ENCODE measurements at regions not wholly inside any gene's neighbourhood (a gene's known extent, or its start where the extent isn't known, plus 50 kb on each side); places are given as distances from the start of the nearest gene placed in this dataset.

- TF ChIP-seq, protein P1, sequence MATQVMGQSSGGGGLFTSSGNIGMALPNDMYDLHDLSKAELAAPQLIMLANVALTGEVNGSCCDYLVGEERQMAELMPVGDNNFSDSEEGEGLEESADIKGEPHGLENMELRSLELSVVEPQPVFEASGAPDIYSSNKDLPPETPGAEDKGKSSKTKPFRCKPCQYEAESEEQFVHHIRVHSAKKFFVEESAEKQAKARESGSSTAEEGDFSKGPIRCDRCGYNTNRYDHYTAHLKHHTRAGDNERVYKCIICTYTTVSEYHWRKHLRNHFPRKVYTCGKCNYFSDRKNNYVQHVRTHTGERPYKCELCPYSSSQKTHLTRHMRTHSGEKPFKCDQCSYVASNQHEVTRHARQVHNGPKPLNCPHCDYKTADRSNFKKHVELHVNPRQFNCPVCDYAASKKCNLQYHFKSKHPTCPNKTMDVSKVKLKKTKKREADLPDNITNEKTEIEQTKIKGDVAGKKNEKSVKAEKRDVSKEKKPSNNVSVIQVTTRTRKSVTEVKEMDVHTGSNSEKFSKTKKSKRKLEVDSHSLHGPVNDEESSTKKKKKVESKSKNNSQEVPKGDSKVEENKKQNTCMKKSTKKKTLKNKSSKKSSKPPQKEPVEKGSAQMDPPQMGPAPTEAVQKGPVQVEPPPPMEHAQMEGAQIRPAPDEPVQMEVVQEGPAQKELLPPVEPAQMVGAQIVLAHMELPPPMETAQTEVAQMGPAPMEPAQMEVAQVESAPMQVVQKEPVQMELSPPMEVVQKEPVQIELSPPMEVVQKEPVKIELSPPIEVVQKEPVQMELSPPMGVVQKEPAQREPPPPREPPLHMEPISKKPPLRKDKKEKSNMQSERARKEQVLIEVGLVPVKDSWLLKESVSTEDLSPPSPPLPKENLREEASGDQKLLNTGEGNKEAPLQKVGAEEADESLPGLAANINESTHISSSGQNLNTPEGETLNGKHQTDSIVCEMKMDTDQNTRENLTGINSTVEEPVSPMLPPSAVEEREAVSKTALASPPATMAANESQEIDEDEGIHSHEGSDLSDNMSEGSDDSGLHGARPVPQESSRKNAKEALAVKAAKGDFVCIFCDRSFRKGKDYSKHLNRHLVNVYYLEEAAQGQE (IDR thresholded peaks at IDR 0.05; ENCODE audit: unreplicated experiment): no peak
- no peak for TF ChIP-seq JUNB (IDR thresholded peaks at IDR 0.05; ENCODE audit: unreplicated experiment)
Observed at GRCh38 chr7:94174375-94174774, 170.2 kb upstream of the BET1 start (continued).

- Histone ChIP-seq H3K4me3 (no peak overlapping the region), H3K36me3 (ENCODE audit: insufficient read depth) (no peaks in the 10 kb centered on the region), H3K27ac (ENCODE audit: low read depth) (no peak overlapping the region), H3K4me1 (ENCODE audit: insufficient read depth) (no peaks in the 10 kb centered on the region), H3K9me2 (ENCODE audit: insufficient read depth) (no peaks in the 10 kb centered on the region), H3K4me2 (no peak overlapping the region), H4K20me1 (replicated peaks; ENCODE audit: insufficient read depth) (no peaks in the 10 kb centered on the region), H2AFZ (no peak overlapping the region), H3K27me3 (ENCODE audit: insufficient read depth) (no peaks in the 10 kb centered on the region), H3F3A (replicated peaks; ENCODE audit: low read depth) (no peaks in the 10 kb centered on the region), H3K79me2 (replicated peaks; ENCODE audit: insufficient read depth) (no peaks in the 10 kb centered on the region)
- H3K9me3 Mint-ChIP-seq: no peaks in the 10 kb centered on the region
- H3K27ac Mint-ChIP-seq: no peak overlapping the region
- no peaks in the 10 kb centered on the region for H3K4me1 Mint-ChIP-seq
- no peak for ATAC-seq
- no peaks in the 10 kb centered on the region for H3K36me3 Mint-ChIP-seq (ENCODE audit: low read depth)
- no peak overlapping the region for H3K4me3 Mint-ChIP-seq
- DNase-seq (ENCODE audit: low spot score): no peak
- H3K27me3 Mint-ChIP-seq (ENCODE audit: insufficient read depth, low read depth, poor library complexity): no peaks in the 10 kb centered on the region
- no peak for TF ChIP-seq ETS1 (IDR thresholded peaks at IDR 0.05)
- no peak for TF ChIP-seq STAT1 (IDR thresholded peaks at IDR 0.05; ENCODE audit: unreplicated experiment)
- no peak for TF ChIP-seq POLR2AphosphoS5 (IDR thresholded peaks at IDR 0.05; ENCODE audit: low read depth)
- TF ChIP-seq, protein P1 (IDR thresholded peaks at IDR 0.05; ENCODE audit: unreplicated experiment): no peak
- no peak for TF ChIP-seq EZH2phosphoT487 (IDR thresholded peaks at IDR 0.05; ENCODE audit: unreplicated experiment)
- TF ChIP-seq JUNB (IDR thresholded peaks at IDR 0.05; ENCODE audit: unreplicated experiment): no peak
- TF ChIP-seq NANOG (IDR thresholded peaks at IDR 0.05; ENCODE audit: borderline replicate concordance): no peak
- TF ChIP-seq ZNF331 (CRISPR knock-in tag; IDR thresholded peaks at IDR 0.05; ENCODE audit: low read depth): no peak
- TF ChIP-seq EZH2 (IDR thresholded peaks at IDR 0.05; ENCODE audit: low read depth, unreplicated experiment): no peak
- no peak for TF ChIP-seq ZNF114 (CRISPR knock-in tag; IDR thresholded peaks at IDR 0.05)
- TF ChIP-seq, protein P2, sequence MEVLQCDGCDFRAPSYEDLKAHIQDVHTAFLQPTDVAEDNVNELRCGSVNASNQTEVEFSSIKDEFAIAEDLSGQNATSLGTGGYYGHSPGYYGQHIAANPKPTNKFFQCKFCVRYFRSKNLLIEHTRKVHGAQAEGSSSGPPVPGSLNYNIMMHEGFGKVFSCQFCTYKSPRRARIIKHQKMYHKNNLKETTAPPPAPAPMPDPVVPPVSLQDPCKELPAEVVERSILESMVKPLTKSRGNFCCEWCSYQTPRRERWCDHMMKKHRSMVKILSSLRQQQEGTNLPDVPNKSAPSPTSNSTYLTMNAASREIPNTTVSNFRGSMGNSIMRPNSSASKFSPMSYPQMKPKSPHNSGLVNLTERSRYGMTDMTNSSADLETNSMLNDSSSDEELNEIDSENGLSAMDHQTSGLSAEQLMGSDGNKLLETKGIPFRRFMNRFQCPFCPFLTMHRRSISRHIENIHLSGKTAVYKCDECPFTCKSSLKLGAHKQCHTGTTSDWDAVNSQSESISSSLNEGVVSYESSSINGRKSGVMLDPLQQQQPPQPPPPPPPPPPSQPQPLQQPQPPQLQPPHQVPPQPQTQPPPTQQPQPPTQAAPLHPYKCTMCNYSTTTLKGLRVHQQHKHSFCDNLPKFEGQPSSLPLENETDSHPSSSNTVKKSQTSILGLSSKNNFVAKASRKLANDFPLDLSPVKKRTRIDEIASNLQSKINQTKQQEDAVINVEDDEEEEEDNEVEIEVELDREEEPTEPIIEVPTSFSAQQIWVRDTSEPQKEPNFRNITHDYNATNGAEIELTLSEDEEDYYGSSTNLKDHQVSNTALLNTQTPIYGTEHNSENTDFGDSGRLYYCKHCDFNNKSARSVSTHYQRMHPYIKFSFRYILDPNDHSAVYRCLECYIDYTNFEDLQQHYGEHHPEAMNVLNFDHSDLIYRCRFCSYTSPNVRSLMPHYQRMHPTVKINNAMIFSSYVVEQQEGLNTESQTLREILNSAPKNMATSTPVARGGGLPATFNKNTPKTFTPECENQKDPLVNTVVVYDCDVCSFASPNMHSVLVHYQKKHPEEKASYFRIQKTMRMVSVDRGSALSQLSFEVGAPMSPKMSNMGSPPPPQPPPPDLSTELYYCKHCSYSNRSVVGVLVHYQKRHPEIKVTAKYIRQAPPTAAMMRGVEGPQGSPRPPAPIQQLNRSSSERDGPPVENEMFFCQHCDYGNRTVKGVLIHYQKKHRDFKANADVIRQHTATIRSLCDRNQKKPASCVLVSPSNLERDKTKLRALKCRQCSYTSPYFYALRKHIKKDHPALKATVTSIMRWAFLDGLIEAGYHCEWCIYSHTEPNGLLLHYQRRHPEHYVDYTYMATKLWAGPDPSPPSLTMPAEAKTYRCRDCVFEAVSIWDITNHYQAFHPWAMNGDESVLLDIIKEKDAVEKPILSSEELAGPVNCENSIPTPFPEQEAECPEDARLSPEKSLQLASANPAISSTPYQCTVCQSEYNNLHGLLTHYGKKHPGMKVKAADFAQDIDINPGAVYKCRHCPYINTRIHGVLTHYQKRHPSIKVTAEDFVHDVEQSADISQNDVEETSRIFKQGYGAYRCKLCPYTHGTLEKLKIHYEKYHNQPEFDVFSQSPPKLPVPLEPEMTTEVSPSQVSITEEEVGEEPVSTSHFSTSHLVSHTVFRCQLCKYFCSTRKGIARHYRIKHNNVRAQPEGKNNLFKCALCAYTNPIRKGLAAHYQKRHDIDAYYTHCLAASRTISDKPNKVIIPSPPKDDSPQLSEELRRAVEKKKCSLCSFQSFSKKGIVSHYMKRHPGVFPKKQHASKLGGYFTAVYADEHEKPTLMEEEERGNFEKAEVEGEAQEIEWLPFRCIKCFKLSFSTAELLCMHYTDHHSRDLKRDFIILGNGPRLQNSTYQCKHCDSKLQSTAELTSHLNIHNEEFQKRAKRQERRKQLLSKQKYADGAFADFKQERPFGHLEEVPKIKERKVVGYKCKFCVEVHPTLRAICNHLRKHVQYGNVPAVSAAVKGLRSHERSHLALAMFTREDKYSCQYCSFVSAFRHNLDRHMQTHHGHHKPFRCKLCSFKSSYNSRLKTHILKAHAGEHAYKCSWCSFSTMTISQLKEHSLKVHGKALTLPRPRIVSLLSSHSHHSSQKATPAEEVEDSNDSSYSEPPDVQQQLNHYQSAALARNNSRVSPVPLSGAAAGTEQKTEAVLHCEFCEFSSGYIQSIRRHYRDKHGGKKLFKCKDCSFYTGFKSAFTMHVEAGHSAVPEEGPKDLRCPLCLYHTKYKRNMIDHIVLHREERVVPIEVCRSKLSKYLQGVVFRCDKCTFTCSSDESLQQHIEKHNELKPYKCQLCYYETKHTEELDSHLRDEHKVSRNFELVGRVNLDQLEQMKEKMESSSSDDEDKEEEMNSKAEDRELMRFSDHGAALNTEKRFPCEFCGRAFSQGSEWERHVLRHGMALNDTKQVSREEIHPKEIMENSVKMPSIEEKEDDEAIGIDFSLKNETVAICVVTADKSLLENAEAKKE (CRISPR knock-in tag; IDR thresholded peaks at IDR 0.05): no peak
- TF ChIP-seq CREB1 (CRISPR knock-in tag; IDR thresholded peaks at IDR 0.05; ENCODE audit: low read depth): no peak
Observed at GRCh38 chr7:94174956-94175355, 170.8 kb upstream of the BET1 start.
